H1 (cell line): ENCODE measurements at regions not wholly inside any gene's neighbourhood (a gene's known extent, or its start where the extent isn't known, plus 50 kb on each side); places are given as distances from the start of the nearest gene placed in this dataset.

Experiments
- EZH2 ChIP-seq: fragments of 200-600 bp; sonication (generic); IDR thresholded peaks from 2 replicates; pipeline ENCODE4 v1.7.1; 2012; ENCODE audit warnings: low read depth, mild to moderate bottlenecking, moderate library complexity, low read length, inconsistent platforms; ENCODE audit not compliant: severe bottlenecking
- POLR2A ChIP-seq, 2 experiments: IDR thresholded peaks; 1 replicate in 1 of 2; 2 replicates in 1 of 2; pipeline ENCODE4 v1.6.1; 2011; ENCODE audit warnings: low read depth in 2 of 2, low read length in 2 of 2, mild to moderate bottlenecking in 2 of 2; ENCODE audit errors: control extremely low read depth in 1 of 2
- POLR2AphosphoS5 ChIP-seq: IDR thresholded peaks from 2 replicates; pipeline ENCODE4 v1.6.1; 2011; ENCODE audit warnings: low read depth, low read length
- RAD21 ChIP-seq, 2 experiments: IDR thresholded peaks in 1 of 2; conservative IDR thresholded peaks in 1 of 2; 2 replicates each; pipeline ENCODE4 v1.6.1; 2011; ENCODE audit warnings: low read depth in 2 of 2, low read length in 2 of 2, improper control_type of control experiment in 1 of 2, inconsistent platforms in 1 of 2, mild to moderate bottlenecking in 1 of 2, moderate library complexity in 1 of 2
- RFX5 ChIP-seq: IDR thresholded peaks from 2 replicates; pipeline ENCODE4 v1.6.1; 2011; ENCODE audit warnings: low read depth, low read length, improper control_type of control experiment, borderline replicate concordance
- TF ChIP-seq, protein P1 (sequence below), 3 experiments: IDR thresholded peaks; 1 replicate in 2 of 3; 2 replicates in 1 of 3; pipeline versions ENCODE4 v1.5.1 to v1.6.1; 2011; ENCODE audit warnings: low read length in 3 of 3, mild to moderate bottlenecking in 3 of 3, inconsistent platforms in 2 of 3, low read depth in 1 of 3, moderate library complexity in 1 of 3; ENCODE audit not compliant: insufficient read depth in 1 of 3; ENCODE audit errors: control extremely low read depth in 1 of 3

DNA sequence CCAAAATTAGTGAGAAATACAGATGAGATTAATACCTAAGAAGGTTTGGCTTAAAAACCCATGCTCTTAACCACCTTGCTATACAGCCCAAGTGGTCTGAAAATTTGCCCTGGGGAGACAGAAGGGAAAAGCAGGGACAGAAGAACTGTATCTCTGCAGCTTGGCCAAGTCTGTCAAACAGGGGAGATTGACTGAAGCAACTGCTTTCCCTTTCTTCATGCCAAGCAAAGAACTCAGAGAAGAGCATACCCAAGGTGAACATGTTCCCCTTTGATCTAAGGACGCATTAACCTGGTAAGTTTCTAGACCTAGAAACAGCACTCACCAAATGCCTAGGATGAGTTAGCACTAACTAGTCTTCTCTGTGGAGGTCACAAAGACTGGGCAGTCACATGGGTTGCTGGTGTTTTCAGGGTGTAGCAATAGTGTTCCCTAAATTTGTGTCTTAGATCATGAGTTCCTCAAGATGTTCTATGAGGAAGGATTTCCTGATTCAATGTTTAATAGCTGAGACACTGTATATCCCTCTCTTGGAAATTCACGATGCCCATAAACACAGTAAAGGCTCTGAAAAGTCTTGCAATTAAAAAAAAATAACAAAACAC lies 75.6 kb upstream of the GRAMD1B start:
- TF ChIP-seq POLR2AphosphoS5, result no peak
- no peak for TF ChIP-seq EZH2
- TF ChIP-seq POLR2A (IDR thresholded peaks at IDR 0.05; ENCODE audit: control extremely low read depth in 1 of 2, low read depth in 2 of 2, low read length in 2 of 2), result no peak
- no peak for TF ChIP-seq RAD21 (IDR thresholded peaks at IDR 0.05 in 1 of 2, conservative IDR thresholded peaks at IDR 0.05 in 1 of 2; ENCODE audit: low read depth in 2 of 2, low read length in 2 of 2)
- TF ChIP-seq, protein P1, sequence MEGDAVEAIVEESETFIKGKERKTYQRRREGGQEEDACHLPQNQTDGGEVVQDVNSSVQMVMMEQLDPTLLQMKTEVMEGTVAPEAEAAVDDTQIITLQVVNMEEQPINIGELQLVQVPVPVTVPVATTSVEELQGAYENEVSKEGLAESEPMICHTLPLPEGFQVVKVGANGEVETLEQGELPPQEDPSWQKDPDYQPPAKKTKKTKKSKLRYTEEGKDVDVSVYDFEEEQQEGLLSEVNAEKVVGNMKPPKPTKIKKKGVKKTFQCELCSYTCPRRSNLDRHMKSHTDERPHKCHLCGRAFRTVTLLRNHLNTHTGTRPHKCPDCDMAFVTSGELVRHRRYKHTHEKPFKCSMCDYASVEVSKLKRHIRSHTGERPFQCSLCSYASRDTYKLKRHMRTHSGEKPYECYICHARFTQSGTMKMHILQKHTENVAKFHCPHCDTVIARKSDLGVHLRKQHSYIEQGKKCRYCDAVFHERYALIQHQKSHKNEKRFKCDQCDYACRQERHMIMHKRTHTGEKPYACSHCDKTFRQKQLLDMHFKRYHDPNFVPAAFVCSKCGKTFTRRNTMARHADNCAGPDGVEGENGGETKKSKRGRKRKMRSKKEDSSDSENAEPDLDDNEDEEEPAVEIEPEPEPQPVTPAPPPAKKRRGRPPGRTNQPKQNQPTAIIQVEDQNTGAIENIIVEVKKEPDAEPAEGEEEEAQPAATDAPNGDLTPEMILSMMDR (IDR thresholded peaks at IDR 0.05; ENCODE audit: control extremely low read depth in 1 of 3, insufficient read depth in 1 of 3, low read depth in 1 of 3, low read length in 3 of 3), result no peak
- no peak for TF ChIP-seq RFX5
